HUES64 (cell line): ENCODE measurements at regions not wholly inside any gene's neighbourhood (a gene's known extent, or its start where the extent isn't known, plus 50 kb on each side); places are given as distances from the start of the nearest gene placed in this dataset.

Experiments
- H3K27ac ChIP-seq: 2 replicates; pipeline ENCODE4 v1.7.0; 2013; ENCODE audit warnings: low read depth, low read length, inconsistent platforms
- H3K27me3 ChIP-seq: 2 replicates; pipeline ENCODE4 v1.6.1; 2013; ENCODE audit warnings: mild to moderate bottlenecking, low read length; ENCODE audit not compliant: insufficient read depth
- H3K36me3 ChIP-seq: 2 replicates; pipeline ENCODE4 v1.6.1; 2013; ENCODE audit warnings: mild to moderate bottlenecking, low read length; ENCODE audit not compliant: insufficient read depth
- H3K4me1 ChIP-seq: 2 replicates; pipeline ENCODE4 v1.6.1; 2013; ENCODE audit warnings: mild to moderate bottlenecking, low read length, moderate library complexity; ENCODE audit not compliant: insufficient read depth
- H3K4me3 ChIP-seq: 2 replicates; pipeline ENCODE4 v1.5.1; 2013; ENCODE audit warnings: mild to moderate bottlenecking, low read length, moderate library complexity
- H3K9ac ChIP-seq: 2 replicates; pipeline ENCODE4 v1.6.1; 2013; ENCODE audit warnings: mild to moderate bottlenecking, low read depth, low read length
- H3K9me3 ChIP-seq: 2 replicates; pipeline ENCODE4 v1.6.1; 2013; ENCODE audit warnings: low read depth, low read length; ENCODE audit not compliant: insufficient read depth
- WGBS: fragments of 150-250, 120-280 bp; methylation state at CpG from one replicate; pipeline ENCODE4 v1.1.7; 2013; ENCODE audit warnings: missing lambda C conversion rate; 5-methylcytosine and 5-hydroxymethylcytosine counted together

DNA sequence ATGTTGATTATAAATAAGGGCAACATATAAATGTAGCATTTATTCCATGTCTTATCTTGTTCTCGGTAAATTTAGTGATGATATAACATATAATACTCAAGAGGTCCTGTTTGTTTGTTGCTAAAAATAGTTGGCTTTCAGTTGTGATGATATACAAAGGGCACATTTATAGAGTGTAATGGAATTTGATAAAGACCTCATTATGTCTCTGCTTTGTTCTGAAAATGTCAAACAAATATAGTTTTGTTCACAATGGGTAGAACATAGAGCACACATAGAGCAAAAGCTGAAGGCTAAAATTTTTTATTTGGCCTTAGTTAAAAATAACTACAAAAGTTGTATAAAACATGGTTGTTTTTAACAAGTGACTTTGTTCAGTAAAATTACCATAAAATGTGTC, 477.1 kb upstream of the SMC2 start:
- no peak overlapping the region for H3K9ac ChIP-seq
- no peak overlapping the region for H3K4me3 ChIP-seq
- H3K9me3 ChIP-seq = peaks cover 76% of the 10 kb centered on the region
- H3K36me3 ChIP-seq = no peaks in the 10 kb centered on the region
- WGBS = no CpG with 5 or more reads among the region's 1 CpG
- H3K27me3 ChIP-seq = no peaks in the 10 kb centered on the region
- H3K27ac ChIP-seq = no peak overlapping the region
- no peaks in the 10 kb centered on the region for H3K4me1 ChIP-seq

DNA sequence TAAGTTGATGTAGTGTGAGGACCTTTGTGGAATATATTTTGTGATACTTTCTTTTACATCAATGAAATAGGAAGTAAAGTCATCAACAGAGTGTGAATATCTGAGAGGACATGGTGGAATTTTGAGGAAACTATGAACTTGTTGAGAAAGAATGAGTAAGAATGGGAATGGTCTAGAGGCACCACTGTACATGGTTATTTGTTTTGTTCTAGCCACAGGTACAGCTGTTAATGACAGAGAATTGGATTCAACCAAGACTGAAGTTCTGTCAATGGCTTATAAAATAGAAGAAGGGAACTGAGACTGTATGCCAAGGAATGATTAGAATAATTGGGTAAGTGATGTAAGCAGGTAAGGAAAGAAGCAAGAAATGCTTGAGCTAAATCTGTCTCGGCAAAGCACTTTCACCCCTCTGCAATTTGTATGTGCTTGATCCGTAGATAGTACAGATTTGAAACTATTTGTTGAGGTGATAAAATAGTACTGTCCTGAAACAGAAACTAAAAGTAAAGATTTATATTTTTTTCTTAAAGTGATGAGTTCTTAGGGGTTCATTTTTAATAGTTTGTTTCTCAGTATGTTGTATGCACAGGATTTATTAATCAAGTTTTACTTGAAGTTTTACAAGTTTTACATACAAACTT, 468.8 kb upstream of the SMC2 start:
- Histone ChIP-seq H3K4me1 (no peaks in the 10 kb centered on the region), H3K36me3 (no peaks in the 10 kb centered on the region), H3K27ac (no peak overlapping the region), H3K27me3 (no peaks in the 10 kb centered on the region), H3K4me3 (no peak overlapping the region), H3K9ac (no peak overlapping the region), H3K9me3 (peaks cover 72% of the 10 kb centered on the region)
- WGBS = 88% methylated on average over 2 of the region's 2 CpGs

DNA sequence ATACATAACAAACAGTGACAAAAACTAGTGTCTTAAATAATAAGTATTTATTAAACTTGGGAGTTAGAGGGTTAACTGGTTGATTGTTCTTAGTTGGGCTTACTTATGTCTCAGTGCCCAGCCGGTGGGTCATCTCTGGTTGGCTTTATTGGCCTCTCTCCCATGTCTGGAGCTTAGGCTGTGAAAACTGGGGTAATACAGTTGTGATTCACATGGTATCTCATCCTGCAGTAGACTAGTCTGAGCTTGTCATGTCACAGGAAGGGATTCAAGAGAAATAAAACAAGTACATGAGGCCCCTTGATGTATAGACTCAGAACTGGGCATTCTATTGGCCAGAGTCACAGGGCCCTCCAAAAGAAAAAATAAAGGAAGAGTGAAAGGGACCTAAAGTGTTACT, 466.4 kb upstream of the SMC2 start:
- Histone ChIP-seq H3K27ac (no peak overlapping the region), H3K9me3 (peaks cover 64% of the 10 kb centered on the region), H3K4me1 (no peaks in the 10 kb centered on the region), H3K4me3 (no peak overlapping the region), H3K36me3 (no peaks in the 10 kb centered on the region), H3K27me3 (no peaks in the 10 kb centered on the region), H3K9ac (no peak overlapping the region)
- WGBS = 80% methylated on average over 1 of the region's 1 CpG

DNA sequence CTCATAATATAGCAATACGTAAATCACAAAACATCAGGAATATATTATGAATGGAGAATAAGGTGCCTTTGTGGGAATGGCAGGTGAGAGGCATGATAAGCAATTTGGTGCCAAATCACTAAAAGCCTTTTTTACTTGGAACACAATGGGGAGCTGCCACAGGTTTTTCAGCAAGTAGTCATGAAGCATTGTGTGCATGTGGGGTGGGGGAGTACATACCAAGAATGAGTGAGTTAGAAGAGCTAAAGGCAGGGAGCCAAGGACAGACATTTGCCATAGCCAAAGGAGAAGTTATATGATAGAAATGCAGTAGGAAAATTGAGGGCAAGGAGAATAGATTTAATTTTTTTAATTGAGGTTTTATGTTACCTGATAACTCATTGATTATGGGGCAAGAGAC, 445.0 kb upstream of the SMC2 start:
- Histone ChIP-seq H3K4me3 (no peak overlapping the region), H3K36me3 (no peaks in the 10 kb centered on the region), H3K27me3 (no peaks in the 10 kb centered on the region), H3K27ac (no peak overlapping the region), H3K9me3 (peaks cover 40% of the 10 kb centered on the region), H3K9ac (no peak overlapping the region), H3K4me1 (no peaks in the 10 kb centered on the region)
- no CpG with 5 or more reads among the region's 1 CpG for WGBS

- Histone ChIP-seq H3K36me3 (no peaks in the 10 kb centered on the region), H3K27me3 (no peaks in the 10 kb centered on the region), H3K9ac (no peak overlapping the region), H3K9me3 (peaks cover 88% of the 10 kb centered on the region), H3K4me1 (no peaks in the 10 kb centered on the region), H3K27ac (no peak overlapping the region), H3K4me3 (no peak overlapping the region)
- WGBS = 96% methylated on average over 5 of the region's 5 CpGs
Measured at GRCh38 chr9:103658156-103658555, 436.0 kb upstream of the SMC2 start.

DNA sequence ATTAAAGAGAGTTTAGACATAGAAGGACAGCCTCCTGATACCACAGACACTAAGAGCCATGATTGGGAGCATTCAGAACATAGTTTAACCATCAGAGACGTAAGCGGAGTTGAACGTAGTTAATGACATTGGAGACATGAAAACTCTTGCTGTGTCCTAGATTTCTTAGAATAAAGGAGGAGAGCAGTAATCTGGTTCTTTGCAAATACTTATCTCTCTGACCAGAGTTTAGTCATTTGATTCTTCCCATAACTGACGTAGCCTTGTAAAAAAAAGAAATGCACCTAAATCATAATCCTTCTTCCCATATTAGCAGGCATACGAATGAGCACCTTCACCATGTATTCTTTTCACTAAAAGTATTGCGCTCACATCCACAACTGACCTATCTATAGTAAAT, 433.3 kb upstream of the SMC2 start:
- Histone ChIP-seq H3K27me3 (no peaks in the 10 kb centered on the region), H3K9ac (no peak overlapping the region), H3K27ac (no peak overlapping the region), H3K4me3 (no peak overlapping the region), H3K36me3 (no peaks in the 10 kb centered on the region), H3K4me1 (no peaks in the 10 kb centered on the region), H3K9me3 (peaks cover 85% of the 10 kb centered on the region)
- 93% methylated on average over 6 of the region's 6 CpGs for WGBS

GRCh38 chr9:103661663-103662062, 432.4 kb upstream of the SMC2 start:
- H3K9me3 ChIP-seq = peaks cover 85% of the 10 kb centered on the region
- no peak overlapping the region for H3K27ac ChIP-seq
- WGBS = 100% methylated on average over 1 of the region's 2 CpGs
- no peaks in the 10 kb centered on the region for H3K4me1 ChIP-seq
- H3K9ac ChIP-seq = no peak overlapping the region
- no peaks in the 10 kb centered on the region for H3K27me3 ChIP-seq
- no peaks in the 10 kb centered on the region for H3K36me3 ChIP-seq
- no peak overlapping the region for H3K4me3 ChIP-seq

- H3K36me3 ChIP-seq = no peaks in the 10 kb centered on the region
- H3K27ac ChIP-seq = no peak overlapping the region
- H3K27me3 ChIP-seq = no peaks in the 10 kb centered on the region
- H3K9me3 ChIP-seq = peaks cover 51% of the 10 kb centered on the region
- no peak overlapping the region for H3K9ac ChIP-seq
- H3K4me3 ChIP-seq = no peak overlapping the region
- H3K4me1 ChIP-seq = no peaks in the 10 kb centered on the region
- WGBS = no CpG with 5 or more reads among the region's 1 CpG
Measured at GRCh38 chr9:103669296-103669695, 424.8 kb upstream of the SMC2 start.

DNA sequence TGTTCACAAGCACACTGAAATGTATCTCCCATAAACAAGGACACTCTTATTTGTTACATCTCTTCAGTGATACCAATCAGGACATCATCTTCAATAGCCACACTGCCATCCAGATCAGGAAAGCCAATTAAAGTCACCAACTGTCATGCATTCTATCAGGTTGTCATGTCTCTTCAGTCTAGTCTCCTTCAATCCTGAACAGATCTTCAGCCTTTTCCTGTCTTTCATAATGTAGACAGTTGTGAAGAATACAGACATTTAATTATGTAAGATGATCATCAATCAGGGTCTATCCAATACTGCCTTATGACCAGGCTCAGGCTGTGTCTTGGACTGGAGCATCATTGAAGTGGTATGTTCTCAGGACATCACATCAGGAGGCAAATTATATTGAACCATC, 419.8 kb upstream of the SMC2 start:
- no peaks in the 10 kb centered on the region for H3K4me1 ChIP-seq

GRCh38 chr9:103680581-103680980, 413.5 kb upstream of the SMC2 start:
- Histone ChIP-seq H3K4me1 (no peaks in the 10 kb centered on the region), H3K9ac (no peak overlapping the region), H3K36me3 (no peaks in the 10 kb centered on the region), H3K4me3 (no peak overlapping the region), H3K27ac (no peak overlapping the region), H3K9me3 (peaks cover 52% of the 10 kb centered on the region), H3K27me3 (no peaks in the 10 kb centered on the region)

More for the DNA sequence above, 419.8 kb upstream of the SMC2 start:
- H3K9ac ChIP-seq = no peak overlapping the region
- peaks cover 49% of the 10 kb centered on the region for H3K9me3 ChIP-seq
- no peak overlapping the region for H3K4me3 ChIP-seq
- no peaks in the 10 kb centered on the region for H3K36me3 ChIP-seq
- no peak overlapping the region for H3K27ac ChIP-seq
- no peaks in the 10 kb centered on the region for H3K27me3 ChIP-seq

DNA sequence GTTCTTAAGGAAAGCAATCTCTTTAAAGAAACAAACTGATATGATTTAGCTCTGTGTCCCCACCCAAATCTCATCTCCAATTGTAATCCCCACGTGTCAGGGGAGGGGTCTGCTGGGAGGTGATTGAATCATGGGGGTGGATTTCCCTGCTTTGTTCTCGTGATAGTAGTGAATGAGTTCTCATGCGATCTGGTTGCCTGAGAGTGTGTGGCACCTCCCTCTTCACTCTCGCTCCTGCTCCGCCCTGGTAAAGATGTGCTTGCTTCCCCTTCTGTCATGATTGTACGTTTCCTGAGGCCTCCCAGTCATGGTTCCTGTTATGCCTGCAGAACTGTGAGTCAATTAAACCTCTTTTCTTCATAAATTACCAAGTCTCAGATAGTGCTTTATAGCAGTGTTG, 412.7 kb upstream of the SMC2 start:
- H3K36me3 ChIP-seq = no peaks in the 10 kb centered on the region
- no peak overlapping the region for H3K27ac ChIP-seq
- H3K27me3 ChIP-seq = no peaks in the 10 kb centered on the region
- H3K4me1 ChIP-seq = no peaks in the 10 kb centered on the region
- H3K9ac ChIP-seq = no peak overlapping the region
- H3K4me3 ChIP-seq = no peak overlapping the region
- 72% methylated on average over 6 of the region's 6 CpGs for WGBS
- H3K9me3 ChIP-seq = peaks cover 55% of the 10 kb centered on the region
